HG02798 (cell line): ENCODE measurements at regions not wholly inside any gene's neighbourhood (a gene's known extent, or its start where the extent isn't known, plus 50 kb on each side); places are given as distances from the start of the nearest gene placed in this dataset.
"Not testable (repeated sequence)": the region's sequence is repeated elsewhere in the genome, so short reads cannot be mapped to it uniquely, and the experiment has no call there.

Experiments
- ATAC-seq: cut with Tn5 transposase; IDR thresholded peaks from one replicate; pipeline ENCODE4 v1.9.1; 2021; ENCODE audit warnings: mild to moderate bottlenecking; ENCODE audit not compliant: unreplicated experiment, poor library complexity

GRCh38 chr10:35813219-35813618, 171.1 kb upstream of the FZD8 start:
- ATAC-seq = no peak

DNA sequence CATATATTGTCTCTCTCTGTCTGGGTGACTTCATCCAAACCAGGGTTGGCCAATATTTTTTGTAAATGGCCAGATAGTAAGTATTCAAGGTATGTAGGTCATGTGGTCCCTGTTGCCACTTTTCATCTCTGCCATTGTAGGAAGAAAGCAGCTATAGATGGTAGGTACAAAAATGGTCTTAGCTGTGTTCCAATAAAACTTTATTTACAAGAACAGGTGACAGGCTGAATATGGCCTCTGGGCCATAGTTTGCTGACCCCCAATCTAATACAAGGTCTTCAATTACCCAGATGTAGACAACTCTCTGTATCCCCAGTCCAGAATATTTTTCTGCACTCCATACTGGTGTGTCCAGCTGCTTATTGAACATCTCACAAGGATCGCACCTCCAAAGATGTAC, 166.2 kb upstream of the FZD8 start:
- no peak for ATAC-seq

- ATAC-seq = no peak
Observed at GRCh38 chr10:35803046-35803445, 160.9 kb upstream of the FZD8 start.

DNA sequence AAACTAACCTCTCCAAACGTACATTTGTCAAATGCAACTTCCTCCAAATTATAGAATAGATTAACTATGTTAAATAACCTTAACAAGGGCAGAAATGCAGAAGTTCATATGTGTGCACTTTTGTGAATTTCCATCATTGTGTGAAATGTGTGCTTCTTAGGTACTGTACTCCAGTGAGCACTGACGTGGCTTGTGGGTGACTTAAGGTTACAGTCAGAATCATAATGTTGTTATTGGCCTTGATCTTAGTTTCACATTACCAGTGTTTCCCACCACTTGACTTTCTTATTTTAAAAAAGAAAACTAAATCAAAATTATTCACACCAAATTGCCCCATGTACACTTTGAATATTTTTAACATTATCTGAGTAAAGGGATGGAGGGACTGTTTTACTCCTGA, 155.1 kb upstream of the FZD8 start:
- no peak for ATAC-seq

DNA sequence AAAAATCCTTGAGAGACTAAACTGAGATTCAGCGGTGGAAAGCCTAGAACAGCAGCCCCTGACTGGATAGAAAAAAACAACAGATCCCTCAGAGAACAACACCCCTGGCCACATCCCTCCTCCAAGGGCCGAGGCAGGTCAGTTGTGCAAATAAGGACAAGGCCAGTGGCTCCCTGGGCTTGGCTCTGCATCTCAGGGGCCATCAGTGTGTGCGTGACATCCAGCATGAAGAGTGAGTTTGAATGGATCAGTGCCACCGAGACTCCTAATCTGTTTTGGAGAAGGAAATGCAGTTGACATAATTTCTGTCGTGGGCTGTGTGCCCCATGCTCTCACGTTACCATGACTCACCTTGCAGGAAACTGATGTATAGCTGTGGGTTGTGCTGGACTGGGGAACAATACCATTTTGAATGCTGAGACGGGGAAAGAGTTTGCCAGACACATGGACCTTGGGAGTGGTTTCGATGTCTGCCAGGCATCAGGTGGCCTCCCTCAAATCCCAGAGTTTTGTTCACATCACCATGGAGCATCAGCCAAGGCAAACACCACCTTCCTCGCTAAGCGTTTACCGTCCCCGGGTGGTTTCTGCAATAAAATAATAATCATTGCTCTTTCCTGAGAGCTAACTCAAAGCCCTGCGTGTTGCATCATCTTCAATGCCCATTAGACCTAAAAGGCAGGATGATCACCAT, 153.2 kb upstream of the FZD8 start:
- no peak for ATAC-seq

DNA sequence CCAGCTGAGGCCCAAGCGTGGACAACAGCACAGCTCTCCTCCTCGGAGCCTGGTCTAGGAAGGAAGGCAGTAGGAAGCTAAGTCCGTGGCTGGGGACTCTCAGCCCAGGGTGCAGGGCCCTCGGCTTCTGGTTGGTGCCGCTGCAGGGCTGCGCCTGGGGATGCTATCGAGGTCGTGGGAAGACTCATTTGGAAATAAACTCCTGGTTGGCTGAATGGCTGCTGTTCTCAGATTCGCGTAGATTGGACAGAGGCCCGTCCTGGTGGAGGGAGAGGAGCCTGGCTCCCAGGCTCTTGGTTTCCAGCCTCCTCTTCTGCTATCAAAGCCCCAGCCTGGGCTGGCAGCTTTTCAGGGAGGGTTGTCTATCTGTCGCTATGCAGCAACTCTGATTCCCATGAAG, 152.6 kb upstream of the FZD8 start:
- no peak for ATAC-seq

DNA sequence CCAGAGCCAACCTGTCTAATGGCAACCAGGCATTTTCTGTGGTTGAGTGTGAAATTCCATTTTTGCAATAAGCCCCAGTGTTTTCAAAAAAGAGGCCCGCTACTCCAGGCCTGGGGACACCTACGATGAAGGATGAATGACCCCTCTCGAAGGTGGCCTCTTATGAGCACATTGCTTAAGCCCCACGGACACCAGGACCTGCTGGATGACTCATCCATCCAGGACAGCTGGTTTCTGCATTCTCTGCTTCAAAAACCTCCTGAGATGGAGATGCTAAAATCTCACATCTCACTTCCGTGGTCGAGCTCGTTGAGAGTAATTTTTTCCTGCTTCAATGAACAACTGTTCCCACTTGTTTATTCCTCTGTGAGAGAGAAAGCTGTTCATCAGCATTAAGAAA, 150.2 kb upstream of the FZD8 start:
- ATAC-seq = no peak

GRCh38 chr10:35789996-35790395, 147.9 kb upstream of the FZD8 start:
- no peak for ATAC-seq

GRCh38 chr10:35784751-35785150, 142.7 kb upstream of the FZD8 start:
- no peak for ATAC-seq

DNA sequence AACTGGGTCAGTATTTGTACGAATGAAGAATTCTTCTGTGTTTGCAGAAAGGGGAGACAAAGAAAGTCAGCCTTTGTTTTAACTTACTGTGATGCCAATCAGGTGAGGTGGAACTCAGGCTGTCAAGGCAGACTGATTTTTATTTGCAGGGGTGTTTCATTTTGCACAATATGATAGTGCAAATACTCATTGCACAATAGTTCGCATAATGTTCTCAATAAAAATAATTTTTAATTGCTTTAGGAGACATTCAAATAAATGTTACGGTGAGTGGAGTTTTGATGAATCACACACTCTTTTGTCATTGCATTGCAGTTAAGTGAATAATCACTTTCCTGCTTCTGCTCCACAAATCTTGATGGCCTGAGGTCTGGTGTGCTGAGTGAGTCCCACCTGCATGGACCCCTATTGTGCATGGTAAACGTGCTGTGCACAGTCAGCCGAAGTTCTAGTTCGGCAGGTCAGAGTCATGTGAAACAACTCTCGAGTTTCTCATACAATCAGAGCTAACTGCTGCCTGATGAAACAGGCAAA, 141.3 kb upstream of the FZD8 start:
- no peak for ATAC-seq

DNA sequence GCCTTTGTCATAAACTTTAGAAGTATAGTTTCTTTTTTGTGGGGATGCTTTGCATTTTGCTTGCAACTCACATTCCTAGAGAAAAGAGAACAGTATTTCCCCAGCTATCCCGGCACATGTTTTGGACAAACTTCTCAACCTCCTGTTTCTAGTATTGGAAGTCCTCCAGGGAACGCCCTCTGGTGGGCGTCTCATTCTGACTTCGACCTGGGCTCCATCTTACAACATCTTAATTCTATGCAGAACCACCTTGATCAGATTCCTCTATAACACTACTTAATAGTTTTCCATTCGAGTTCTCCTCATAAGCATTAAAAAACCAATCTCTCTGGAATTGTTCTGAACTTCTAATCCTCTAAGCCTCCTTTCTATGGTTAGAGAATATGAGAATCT, 139.5 kb upstream of the FZD8 start:
- no peak for ATAC-seq

- ATAC-seq = no peak
Observed at GRCh38 chr10:35780970-35781642, 139.0 kb upstream of the FZD8 start.

DNA sequence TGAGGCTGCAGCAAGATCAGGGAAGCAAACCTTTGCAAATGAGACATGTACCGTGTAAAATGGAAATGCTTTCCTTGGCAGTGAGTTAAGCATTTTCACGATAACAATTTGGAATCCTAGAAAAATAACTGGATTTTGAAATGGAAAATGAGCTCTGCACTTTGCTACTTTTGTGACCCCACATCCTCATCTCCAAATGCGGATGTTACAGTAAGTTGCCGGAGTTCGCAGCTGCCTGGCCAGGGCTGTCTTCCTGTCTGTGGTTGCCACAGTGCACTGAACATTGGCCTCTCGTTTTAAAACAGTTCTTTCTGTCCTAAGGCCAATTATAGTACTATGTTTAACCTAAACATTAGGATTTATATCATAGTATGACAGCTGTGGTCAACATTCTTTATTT, 136.2 kb upstream of the FZD8 start:
- ATAC-seq = peak; percentile 57

GRCh38 chr10:35776557-35776956, 134.5 kb upstream of the FZD8 start:
- ATAC-seq = not testable (repeated sequence)

GRCh38 chr10:35774109-35774508, 132.0 kb upstream of the FZD8 start:
- no peak for ATAC-seq

- no peak for ATAC-seq
Observed at GRCh38 chr10:35770817-35771355, 128.8 kb upstream of the FZD8 start.

- no peak for ATAC-seq
Observed at GRCh38 chr10:35769795-35770194, 127.7 kb upstream of the FZD8 start.

GRCh38 chr10:35768731-35769130, 126.6 kb upstream of the FZD8 start:
- ATAC-seq = no peak

DNA sequence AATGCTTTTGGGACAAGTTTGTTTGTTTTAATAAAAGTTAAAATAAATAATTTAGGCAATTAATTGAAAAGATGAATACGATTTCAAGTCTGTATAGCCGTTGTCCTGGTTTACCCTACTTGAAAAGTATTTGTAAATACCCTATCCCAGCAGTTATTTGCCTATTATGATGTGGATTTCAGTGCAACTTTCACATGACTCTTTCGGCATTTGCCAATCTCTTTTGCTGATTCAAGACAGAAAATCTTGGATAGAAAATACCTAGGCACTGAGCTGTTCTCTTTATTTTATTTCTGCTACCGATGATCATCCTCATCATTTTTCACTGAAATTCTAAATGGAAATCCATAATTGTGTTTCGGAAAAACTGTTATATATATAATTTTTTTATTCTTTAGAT, 125.9 kb upstream of the FZD8 start:
- ATAC-seq = no peak

- ATAC-seq = no peak
Observed at GRCh38 chr10:35765996-35766395, 123.9 kb upstream of the FZD8 start.

DNA sequence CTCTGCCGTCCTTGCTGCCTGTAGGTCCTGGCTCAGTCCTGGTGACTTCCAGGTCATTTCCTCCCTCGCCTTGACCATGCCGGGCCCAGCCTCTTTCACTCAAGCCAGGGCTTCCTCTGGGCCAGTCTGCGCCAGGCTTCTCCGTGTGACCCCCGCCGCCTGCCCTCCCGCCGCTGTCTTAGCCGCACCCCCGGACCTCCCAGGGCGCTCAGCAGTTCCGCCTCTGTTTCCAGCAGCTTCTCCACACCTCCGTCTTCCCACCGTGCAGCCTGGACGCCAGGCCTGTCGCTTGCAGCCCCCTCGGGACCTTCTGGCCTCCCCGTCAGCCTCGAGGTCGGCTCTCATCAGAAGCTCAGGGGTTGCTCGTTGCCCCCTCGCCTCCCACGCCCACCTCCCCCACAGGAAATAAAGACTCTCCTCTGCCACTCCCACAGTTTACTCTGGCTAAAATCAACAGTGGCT, 123.0 kb upstream of the FZD8 start:
- ATAC-seq = no peak
